ENCODE measurements at regions not wholly inside any gene's neighbourhood (a gene's known extent, or its start where the extent isn't known, plus 50 kb on each side); places are given as distances from the start of the nearest gene placed in this dataset.

- no peak for TF ChIP-seq CTCF (IDR thresholded peaks at IDR 0.05)
- no peak for TF ChIP-seq POLR2A (IDR thresholded peaks at IDR 0.05)
These were observed 232.3 kb downstream of the SNRPN start for GRCh38 chr15:25186906-25187645.
